Spinal cord (tissue), 9 donors: ENCODE measurements at regions not wholly inside any gene's neighbourhood (a gene's known extent, or its start where the extent isn't known, plus 50 kb on each side); places are given as distances from the start of the nearest gene placed in this dataset.
A peak's percentile ranks its signal among the peaks of the same experiment; 100 is the strongest.
"Not testable (repeated sequence)": the region's sequence is repeated elsewhere in the genome, so short reads cannot be mapped to it uniquely, and the experiment has no call there.

Experiments
- DNase-seq, 6 donors: peaks; one replicate each; pipeline versions ENCODE4 v3.0.0 to v3.0.0-alpha.2; 2013 to 2015; ENCODE audit warnings: low spot score in 6 of 6, low read depth in 4 of 6
- H3K27ac ChIP-seq: one replicate; pipeline ENCODE4 v1.5.1; 2013; ENCODE audit warnings: low read depth, low read length, control low read depth
- H3K27me3 ChIP-seq: one replicate; pipeline ENCODE4 v1.6.1; 2013; ENCODE audit warnings: low read length; ENCODE audit not compliant: control insufficient read depth, insufficient read depth
- H3K36me3 ChIP-seq: one replicate; pipeline ENCODE4 v1.6.1; 2013; ENCODE audit warnings: low read length; ENCODE audit not compliant: control insufficient read depth, insufficient read depth
- H3K4me1 ChIP-seq: one replicate; pipeline ENCODE4 v1.6.1; 2013; ENCODE audit warnings: low read length; ENCODE audit not compliant: control insufficient read depth, insufficient read depth
- H3K4me3 ChIP-seq: one replicate; pipeline ENCODE4 v1.5.1; 2013; ENCODE audit warnings: low read depth, low read length, control low read depth
- H3K9me3 ChIP-seq: one replicate; pipeline ENCODE4 v1.6.1; 2013; ENCODE audit warnings: low read length; ENCODE audit not compliant: control insufficient read depth, insufficient read depth
- WGBS: methylation state at CpG from one replicate; pipeline ENCODE4 v1.1.5; 2013; ENCODE audit warnings: missing lambda C conversion rate; ENCODE audit not compliant: insufficient coverage; 5-methylcytosine and 5-hydroxymethylcytosine counted together
- donor health status: healthy.

DNA sequence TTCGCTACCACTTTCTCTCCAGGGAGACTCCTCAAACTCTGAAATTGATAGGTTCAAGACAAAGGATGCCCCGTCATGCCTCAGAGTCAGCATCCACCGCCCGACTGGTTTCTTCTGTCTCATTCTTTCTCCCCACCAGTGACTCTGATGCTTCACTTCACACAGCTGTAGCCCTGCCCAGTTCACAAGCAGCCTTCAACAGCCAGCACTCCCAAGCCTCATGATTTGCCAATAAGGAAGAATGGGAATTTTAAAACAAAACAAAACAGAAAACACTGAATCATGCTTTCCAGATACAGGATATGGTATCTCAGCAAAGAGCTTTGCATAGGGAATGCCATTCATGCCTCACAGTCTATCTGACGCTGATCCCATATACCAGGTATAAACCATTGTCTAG lies 371.2 kb upstream of the RORB start:
- Histone ChIP-seq H3K9me3 (no peaks in the 10 kb centered on the region), H3K27ac (no peak overlapping the region), H3K4me1 (no peaks in the 10 kb centered on the region), H3K4me3 (no peak overlapping the region), H3K27me3 (no peaks in the 10 kb centered on the region), H3K36me3 (no peaks in the 10 kb centered on the region)
- 26% methylated on average over 3 of the region's 5 CpGs for WGBS
- peak in 1 of 6 donors; percentile 2 for DNase-seq

DNA sequence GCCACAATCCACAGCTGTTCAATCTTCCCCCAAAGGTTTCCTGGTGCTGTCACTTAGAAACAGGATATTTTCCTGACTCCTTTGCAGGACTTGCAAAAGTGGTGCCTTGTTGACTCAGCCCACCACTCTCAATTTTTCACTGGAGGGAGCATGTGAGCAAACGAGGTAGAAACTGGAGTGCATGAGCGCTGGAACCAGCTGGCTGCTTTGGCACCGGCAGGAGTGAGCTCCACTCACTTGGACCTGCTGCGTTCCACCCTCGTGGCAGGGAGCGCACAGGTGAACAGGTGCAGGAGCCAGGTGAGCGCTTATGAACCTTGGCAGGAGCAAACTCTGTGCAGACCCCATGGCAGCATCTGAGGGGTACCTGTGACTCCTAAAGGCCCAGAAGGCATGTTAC lies 364.1 kb upstream of the RORB start:
- no peaks in the 10 kb centered on the region for H3K36me3 ChIP-seq
- no peak overlapping the region for H3K4me3 ChIP-seq
- WGBS = 87% methylated on average over 7 of the region's 7 CpGs
- no peaks in the 10 kb centered on the region for H3K9me3 ChIP-seq
- H3K27ac ChIP-seq = no peak overlapping the region
- H3K27me3 ChIP-seq = no peaks in the 10 kb centered on the region
- no peak for DNase-seq
- H3K4me1 ChIP-seq = no peaks in the 10 kb centered on the region

DNA sequence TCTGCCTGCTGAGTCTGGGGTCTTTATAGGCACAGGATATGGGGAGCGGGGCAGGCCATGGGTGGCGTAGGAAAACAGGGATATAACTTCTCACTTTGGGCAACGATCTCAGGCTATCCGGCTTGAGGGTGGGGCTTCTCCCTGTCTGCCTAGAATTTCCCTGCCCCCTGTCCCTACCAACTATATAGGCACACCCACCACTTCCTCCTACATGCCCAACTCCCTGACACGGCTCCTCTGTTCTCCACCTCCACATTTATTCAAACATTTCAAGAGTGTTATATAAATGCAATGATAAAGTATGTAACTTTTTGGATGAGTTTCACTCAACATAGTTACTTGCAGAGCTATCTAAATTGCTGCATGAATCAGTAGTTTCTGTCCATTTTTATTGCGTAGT lies 363.2 kb upstream of the RORB start:
- Histone ChIP-seq H3K4me3 (no peak overlapping the region), H3K9me3 (no peaks in the 10 kb centered on the region), H3K36me3 (no peaks in the 10 kb centered on the region), H3K27ac (no peak overlapping the region), H3K27me3 (no peaks in the 10 kb centered on the region), H3K4me1 (no peaks in the 10 kb centered on the region)
- WGBS = 94% methylated on average over 4 of the region's 6 CpGs
- no peak for DNase-seq

DNA sequence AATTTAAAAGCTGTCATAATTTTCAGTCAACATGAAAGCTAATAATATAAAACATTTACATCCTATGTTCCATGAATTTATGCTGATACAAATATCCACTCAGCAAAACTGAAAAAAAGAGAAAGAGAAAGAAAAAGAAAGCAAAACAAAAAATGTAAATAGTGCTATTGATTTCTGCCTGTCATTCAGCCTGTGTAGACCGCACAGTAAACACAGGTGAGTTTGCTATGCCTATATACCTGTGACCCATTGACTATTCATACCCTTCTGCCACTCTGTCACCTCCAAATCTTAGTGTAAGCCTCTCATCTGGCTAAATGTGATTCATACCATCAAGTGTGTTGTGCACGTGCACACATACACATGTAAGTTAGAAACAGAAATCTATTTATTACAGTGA lies 359.0 kb upstream of the RORB start:
- no peak overlapping the region for H3K27ac ChIP-seq
- H3K4me3 ChIP-seq = no peak overlapping the region
- H3K9me3 ChIP-seq = no peaks in the 10 kb centered on the region
- WGBS = 100% methylated on average over 1 of the region's 2 CpGs
- no peak for DNase-seq
- H3K27me3 ChIP-seq = no peaks in the 10 kb centered on the region
- H3K36me3 ChIP-seq = no peaks in the 10 kb centered on the region
- no peaks in the 10 kb centered on the region for H3K4me1 ChIP-seq

DNA sequence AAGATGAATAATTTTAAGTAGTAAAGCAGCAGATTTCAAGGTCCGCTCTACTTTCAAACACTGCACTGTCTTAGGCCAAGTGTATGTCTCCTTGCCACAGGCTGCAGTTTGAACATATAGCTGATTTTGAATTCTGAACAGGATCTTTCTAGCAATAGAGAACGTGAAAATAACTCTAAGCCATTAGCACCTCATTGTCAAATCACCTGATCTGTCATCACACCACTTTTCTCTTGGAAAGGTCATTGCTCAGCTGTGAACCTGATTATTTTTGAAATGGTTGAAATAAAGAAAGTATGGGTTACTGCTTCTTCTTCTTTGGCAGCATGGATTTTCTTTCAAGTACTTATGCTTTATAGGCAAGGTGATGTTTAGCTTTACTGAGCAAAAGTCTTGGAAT lies 357.0 kb upstream of the RORB start:
- no peaks in the 10 kb centered on the region for H3K4me1 ChIP-seq
- no peaks in the 10 kb centered on the region for H3K27me3 ChIP-seq
- H3K4me3 ChIP-seq = no peak overlapping the region
- no peaks in the 10 kb centered on the region for H3K36me3 ChIP-seq
- no CpG with 5 or more reads among the region's 2 CpGs for WGBS
- H3K9me3 ChIP-seq = no peaks in the 10 kb centered on the region
- no peak overlapping the region for H3K27ac ChIP-seq
- DNase-seq = no peak

DNA sequence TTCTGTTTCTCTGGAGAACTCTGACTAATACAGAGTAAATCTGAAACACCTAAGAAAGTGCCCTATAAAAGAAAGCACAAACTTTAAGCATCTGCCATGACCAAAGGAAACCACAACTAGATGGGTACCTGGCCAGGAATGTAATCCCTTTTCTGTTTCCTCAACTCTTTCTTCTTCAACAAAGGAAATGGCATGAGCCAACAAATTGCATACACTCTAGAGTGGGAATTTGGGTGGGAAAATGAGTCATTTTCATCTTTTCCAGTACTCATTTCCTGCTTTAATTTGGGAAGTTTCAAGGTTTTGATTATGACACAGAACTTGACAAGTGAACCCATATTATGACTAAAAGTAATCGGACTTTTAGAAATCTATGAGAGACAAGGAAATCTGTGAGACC lies 349.2 kb upstream of the RORB start:
- H3K27me3 ChIP-seq = no peaks in the 10 kb centered on the region
- WGBS = 100% methylated on average over 1 of the region's 1 CpG
- H3K36me3 ChIP-seq = no peaks in the 10 kb centered on the region
- DNase-seq = no peak
- no peaks in the 10 kb centered on the region for H3K4me1 ChIP-seq
- no peak overlapping the region for H3K27ac ChIP-seq
- H3K4me3 ChIP-seq = no peak overlapping the region
- no peaks in the 10 kb centered on the region for H3K9me3 ChIP-seq

DNA sequence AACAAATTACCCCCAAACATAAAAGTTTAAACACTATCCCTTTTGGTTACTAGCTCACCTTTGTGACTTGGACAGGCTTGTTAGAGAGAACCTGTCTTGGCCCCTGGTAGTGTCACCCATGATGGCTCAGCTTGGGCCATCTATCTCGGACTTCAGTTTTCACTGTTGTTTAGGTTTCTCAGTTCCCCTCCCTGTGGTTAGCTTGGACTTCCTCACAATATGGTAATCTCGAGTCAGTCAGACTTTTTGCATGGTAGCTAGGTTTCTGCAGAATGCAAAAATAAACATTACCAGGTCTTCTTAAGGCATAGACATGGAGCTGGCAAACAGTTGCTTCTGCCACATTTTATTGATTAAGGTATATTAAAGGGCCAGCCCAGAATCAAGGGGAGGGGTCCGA lies 324.3 kb upstream of the RORB start:
- 74% methylated on average over 2 of the region's 3 CpGs for WGBS
- no peaks in the 10 kb centered on the region for H3K36me3 ChIP-seq
- H3K27me3 ChIP-seq = no peaks in the 10 kb centered on the region
- no peak overlapping the region for H3K4me3 ChIP-seq
- H3K4me1 ChIP-seq = no peaks in the 10 kb centered on the region
- no peaks in the 10 kb centered on the region for H3K9me3 ChIP-seq
- no peak overlapping the region for H3K27ac ChIP-seq
- DNase-seq = no peak

DNA sequence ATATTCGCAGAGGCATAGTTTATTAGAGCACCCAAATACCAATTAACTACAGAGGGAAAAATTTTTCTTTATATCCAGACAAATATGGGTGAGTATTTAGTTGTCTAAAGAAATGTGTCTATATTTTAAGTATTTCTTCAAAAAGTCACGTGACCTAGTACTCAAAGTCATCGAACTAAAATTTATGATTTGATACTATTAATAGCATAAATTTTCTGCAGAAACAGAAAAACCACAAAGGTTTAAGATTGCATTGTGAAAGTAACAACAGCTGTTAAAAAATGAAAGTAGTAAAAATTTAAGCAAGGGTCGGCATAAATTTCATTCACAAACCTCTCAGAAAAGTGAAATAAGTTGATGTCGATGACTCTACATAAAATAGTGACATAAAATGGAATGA lies 323.9 kb upstream of the RORB start:
- no peaks in the 10 kb centered on the region for H3K27me3 ChIP-seq
- H3K4me1 ChIP-seq = no peaks in the 10 kb centered on the region
- no peak for DNase-seq
- H3K9me3 ChIP-seq = no peaks in the 10 kb centered on the region
- H3K4me3 ChIP-seq = no peak overlapping the region
- no peak overlapping the region for H3K27ac ChIP-seq
- no peaks in the 10 kb centered on the region for H3K36me3 ChIP-seq
- no CpG with 5 or more reads among the region's 5 CpGs for WGBS

DNA sequence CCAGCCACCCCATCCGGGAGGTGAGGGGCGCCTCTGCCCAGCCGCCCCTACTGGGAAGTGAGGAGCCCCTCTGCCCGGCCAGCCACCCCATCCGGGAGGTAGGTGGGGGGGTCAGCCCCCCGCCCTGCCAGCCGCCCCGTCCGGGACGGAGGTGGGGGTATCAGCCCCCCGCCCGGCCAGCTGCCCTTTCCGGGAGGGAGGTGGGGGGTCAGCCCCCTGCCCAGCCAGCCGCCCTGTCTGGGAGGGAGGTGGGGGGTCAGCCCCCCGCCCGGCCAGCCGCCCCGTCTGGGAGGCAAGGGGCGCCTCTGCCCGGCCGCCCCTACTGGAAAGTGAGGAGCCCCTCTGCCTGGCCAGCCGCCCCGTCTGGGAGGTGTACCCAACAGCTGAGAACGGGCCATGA lies 299.4 kb upstream of the RORB start:
- not testable (repeated sequence) for DNase-seq, H3K27ac ChIP-seq
- WGBS = 97% methylated on average over 15 of the region's 24 CpGs

DNA sequence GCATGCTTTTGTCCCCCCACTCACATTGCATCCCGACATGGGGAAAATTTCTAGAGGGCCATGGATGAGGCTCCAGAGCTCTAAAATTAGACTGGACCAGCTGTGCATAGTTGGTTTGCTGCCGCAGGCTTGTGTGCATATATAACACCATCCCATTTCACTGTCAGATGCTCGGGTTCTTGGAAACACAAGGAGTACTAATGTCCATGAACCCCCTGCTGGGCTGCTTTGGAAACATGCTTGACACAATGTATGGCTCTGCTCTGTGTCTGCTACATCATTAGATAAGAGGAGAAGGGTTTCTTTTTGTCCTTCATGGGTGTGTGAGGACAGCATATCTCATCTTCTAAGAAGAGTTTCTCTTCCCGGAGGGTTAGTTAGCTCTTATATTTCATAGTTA lies 292.1 kb upstream of the RORB start:
- Histone ChIP-seq H3K27me3 (no peaks in the 10 kb centered on the region), H3K4me1 (no peaks in the 10 kb centered on the region), H3K36me3 (no peaks in the 10 kb centered on the region), H3K4me3 (no peak overlapping the region), H3K27ac (no peak overlapping the region), H3K9me3 (no peaks in the 10 kb centered on the region)
- WGBS = 71% methylated on average over 1 of the region's 4 CpGs
- DNase-seq = no peak

More for the DNA sequence above, 299.4 kb upstream of the RORB start:
- not testable (repeated sequence) for H3K9me3 ChIP-seq, H3K4me1 ChIP-seq, H3K36me3 ChIP-seq, H3K4me3 ChIP-seq, H3K27me3 ChIP-seq
